Esophagus muscularis mucosa (tissue), 4 donors: ENCODE measurements at regions not wholly inside any gene's neighbourhood (a gene's known extent, or its start where the extent isn't known, plus 50 kb on each side); places are given as distances from the start of the nearest gene placed in this dataset.

Experiments
- DNase-seq: peaks from one replicate; pipeline ENCODE4 v3.0.0-alpha.2; 2017; ENCODE audit errors: extremely low spot score
- H3K27ac ChIP-seq, 4 donors: fragments of 200-600 bp; sonication (generic); replicated peaks in 1 of 4; 1 replicate in 3 of 4; 2 replicates in 1 of 4; pipeline ENCODE4 v1.5.1; 2016 to 2019; ENCODE audit warnings: mild to moderate bottlenecking in 1 of 4
- H3K27me3 ChIP-seq, 4 donors: fragments of 200-600 bp; sonication (generic); one replicate each; pipeline versions ENCODE4 v1.5.1 to v1.6.0; 2016 to 2019
- H3K36me3 ChIP-seq, 4 donors: fragments of 200-600 bp; sonication (generic); one replicate each; pipeline ENCODE4 v1.5.1; 2016 to 2019
- H3K4me1 ChIP-seq, 4 donors: fragments of 200-600 bp; sonication (generic); one replicate each; pipeline ENCODE4 v1.5.1; 2016 to 2019
- H3K4me3 ChIP-seq, 4 donors: fragments of 200-600 bp; sonication (generic); 1 replicate in 2 of 4; 2 replicates in 2 of 4; pipeline ENCODE4 v1.5.1; 2016 to 2019; ENCODE audit warnings: mild to moderate bottlenecking in 4 of 4, moderate library complexity in 1 of 4
- H3K9me3 ChIP-seq, 4 donors: fragments of 200-600 bp; sonication (generic); 1 replicate in 3 of 4; 2 replicates in 1 of 4; pipeline ENCODE4 v1.5.1; 2016 to 2019
- CTCF ChIP-seq, 3 experiments: fragments of 200-600 bp in 2 of 3; fragments of 450-650 bp in 1 of 3; sonication (generic) in 2 of 3; IDR thresholded peaks; one replicate each; pipeline ENCODE4 v1.5.1; 2017 to 2019; ENCODE audit warnings: antibody characterized with exemption in 3 of 3, mild to moderate bottlenecking in 2 of 3, moderate library complexity in 1 of 3
- EP300 ChIP-seq: sonication (generic); formaldehyde crosslinking; IDR thresholded peaks from one replicate; pipeline ENCODE4 v1.6.1; 2017; ENCODE audit warnings: antibody characterized with exemption
- POLR2A ChIP-seq: fragments of 450-650 bp; IDR thresholded peaks from one replicate; pipeline ENCODE4 v1.6.1; 2017; ENCODE audit warnings: antibody characterized with exemption, moderate library complexity, mild to moderate bottlenecking, low read depth
- POLR2AphosphoS5 ChIP-seq, 2 donors: sonication (generic); formaldehyde crosslinking; IDR thresholded peaks; one replicate each; pipeline ENCODE4 v1.6.1; 2017; ENCODE audit warnings: antibody characterized with exemption in 2 of 2
- WGBS: methylation state at CpG from one replicate; pipeline ENCODE4 v1.1.5; 2018; 5-methylcytosine and 5-hydroxymethylcytosine counted together
- intact Hi-C: fragments of 100-400 bp; cut with DNase I; formaldehyde crosslinking; loops from one replicate; pipeline ENCODE4 v1.15.1; 2023

DNA sequence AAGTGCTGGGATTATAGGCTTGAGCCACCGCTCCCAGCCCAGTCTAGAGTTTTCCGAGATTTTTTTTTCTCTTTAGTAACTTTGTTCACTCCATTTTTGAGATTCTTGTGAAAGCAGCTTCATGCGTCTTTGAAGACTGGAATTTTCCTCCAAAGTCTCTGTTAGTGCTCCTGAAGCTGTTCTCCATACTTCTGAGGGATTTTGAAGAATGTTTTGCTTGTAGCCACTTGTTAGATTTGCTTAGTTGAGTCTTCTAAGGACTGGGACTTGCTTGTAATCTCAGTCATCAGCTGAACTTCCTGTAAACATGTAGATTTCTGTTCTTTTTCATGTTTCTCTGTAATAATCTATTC is 234.3 kb downstream of the MYCN start:
- no peak overlapping the region for H3K27ac ChIP-seq
- DNase-seq: no peak
- H3K4me1 ChIP-seq: peaks cover 0 to 3% (median under 1%) of the 10 kb centered on the region in 4 donors
- intact Hi-C loops: no loop called here
- TF ChIP-seq POLR2AphosphoS5 (IDR thresholded peaks at IDR 0.05) (no peak), POLR2A (no peak), EP300 (no peak), CTCF (IDR thresholded peaks at IDR 0.05) (no peak)
- no peaks in the 10 kb centered on the region for H3K9me3 ChIP-seq
- H3K27me3 ChIP-seq: peaks cover 0 to 4% (median 0%) of the 10 kb centered on the region in 4 donors
- 82% methylated on average over 3 of the region's 3 CpGs for WGBS
- H3K36me3 ChIP-seq: no peaks in the 10 kb centered on the region
- H3K4me3 ChIP-seq: no peak overlapping the region

DNA sequence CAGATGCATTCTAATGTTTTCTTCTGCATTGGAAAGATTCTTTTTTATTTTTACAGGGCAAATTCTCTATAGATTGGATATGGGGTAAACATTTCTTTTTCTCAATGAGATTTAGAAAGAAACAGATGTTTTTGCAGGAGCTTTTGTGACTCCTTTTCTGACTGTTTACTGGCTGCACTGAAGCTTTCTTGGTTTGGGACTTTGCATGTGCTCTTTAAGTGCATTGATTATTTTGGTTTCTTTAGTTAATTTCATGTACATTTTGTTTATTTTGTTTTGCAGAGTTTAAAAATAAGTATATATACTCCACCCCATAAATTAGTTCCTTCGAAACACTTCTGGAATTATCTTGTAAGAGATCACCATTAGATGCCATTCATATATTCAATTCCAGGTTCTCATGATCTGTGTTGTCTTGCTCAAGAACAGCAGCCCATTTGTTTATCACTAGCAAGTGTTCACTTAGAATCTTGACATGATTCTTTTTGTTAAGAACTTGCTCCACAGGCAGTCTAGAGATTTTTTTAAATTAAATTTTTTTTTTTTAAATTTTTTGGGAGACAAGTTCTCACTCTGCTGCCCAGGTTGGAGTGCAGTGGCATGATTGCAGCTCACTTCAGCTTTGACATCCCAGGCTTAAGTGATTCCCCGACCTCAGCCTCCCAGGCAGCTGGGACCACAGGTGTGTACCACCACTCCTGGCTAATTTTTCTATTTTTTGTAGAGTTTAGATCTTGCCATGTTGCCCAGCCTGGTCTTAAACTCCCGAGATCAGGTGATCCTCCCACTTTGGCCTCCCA is 233.7 kb downstream of the MYCN start:
- 89% methylated on average over 3 of the region's 3 CpGs for WGBS
- Histone ChIP-seq H3K27ac (no peak overlapping the region), H3K4me1 (no peaks in the 10 kb centered on the region), H3K4me3 (no peak overlapping the region), H3K27me3 (peaks cover 0 to 4% (median 0%) of the 10 kb centered on the region in 4 donors), H3K9me3 (no peaks in the 10 kb centered on the region), H3K36me3 (no peaks in the 10 kb centered on the region)
- no peak for DNase-seq
- TF ChIP-seq CTCF (IDR thresholded peaks at IDR 0.05) (no peak), POLR2A (no peak), POLR2AphosphoS5 (IDR thresholded peaks at IDR 0.05) (no peak), EP300 (no peak)
- intact Hi-C loops: no loop called here

DNA sequence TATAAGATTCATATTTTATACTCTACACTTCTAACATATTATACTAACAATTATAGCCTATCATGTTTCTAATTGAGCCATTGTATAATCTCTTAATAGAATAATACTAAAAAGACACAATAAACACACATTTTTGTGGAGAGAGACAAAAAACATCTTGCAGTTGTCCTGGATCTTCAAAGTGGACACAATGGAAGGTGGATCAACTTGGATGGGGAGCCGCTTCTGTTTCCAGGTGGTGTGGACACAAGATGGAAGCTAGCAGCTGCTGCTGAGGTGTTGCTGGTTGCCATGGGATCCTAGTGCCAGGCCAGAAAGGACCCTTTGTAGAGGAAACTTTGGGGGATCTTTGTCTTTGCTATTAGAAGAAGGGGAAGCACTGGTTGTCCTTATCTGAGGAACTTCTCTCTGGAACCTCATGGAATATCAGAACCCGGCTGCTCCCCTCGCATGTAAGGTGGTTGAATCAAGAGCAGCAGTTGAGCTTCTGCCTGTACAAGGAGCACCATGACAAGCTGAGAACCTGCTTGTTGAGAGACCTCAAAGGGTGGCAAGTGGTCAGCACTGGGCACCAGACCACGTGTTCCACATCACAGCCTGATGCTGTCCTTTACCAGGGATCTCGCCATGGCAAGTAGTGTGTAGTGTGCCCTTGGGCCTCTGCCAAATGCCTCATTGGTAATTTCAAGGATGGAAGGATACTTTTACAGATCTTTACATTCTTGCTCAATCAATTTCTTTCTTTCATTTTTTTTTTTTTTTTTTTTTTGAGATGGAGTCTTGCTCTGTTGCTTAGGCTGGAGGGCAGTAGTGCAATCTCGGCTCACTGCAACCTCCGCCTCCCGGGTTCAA is 232.2 kb downstream of the MYCN start:
- WGBS: 94% methylated on average over 8 of the region's 8 CpGs
- H3K4me1 ChIP-seq: no peaks in the 10 kb centered on the region
- no peak for DNase-seq
- peaks cover 0 to 3% (median 0%) of the 10 kb centered on the region in 4 donors for H3K9me3 ChIP-seq
- no peaks in the 10 kb centered on the region for H3K36me3 ChIP-seq
- no peak overlapping the region for H3K4me3 ChIP-seq
- TF ChIP-seq CTCF (IDR thresholded peaks at IDR 0.05) (no peak), POLR2AphosphoS5 (IDR thresholded peaks at IDR 0.05) (no peak), POLR2A (no peak), EP300 (no peak)
- intact Hi-C loops: no loop called here
- no peak overlapping the region for H3K27ac ChIP-seq
- peaks cover 0 to 9% (median 0%) of the 10 kb centered on the region in 4 donors for H3K27me3 ChIP-seq

DNA sequence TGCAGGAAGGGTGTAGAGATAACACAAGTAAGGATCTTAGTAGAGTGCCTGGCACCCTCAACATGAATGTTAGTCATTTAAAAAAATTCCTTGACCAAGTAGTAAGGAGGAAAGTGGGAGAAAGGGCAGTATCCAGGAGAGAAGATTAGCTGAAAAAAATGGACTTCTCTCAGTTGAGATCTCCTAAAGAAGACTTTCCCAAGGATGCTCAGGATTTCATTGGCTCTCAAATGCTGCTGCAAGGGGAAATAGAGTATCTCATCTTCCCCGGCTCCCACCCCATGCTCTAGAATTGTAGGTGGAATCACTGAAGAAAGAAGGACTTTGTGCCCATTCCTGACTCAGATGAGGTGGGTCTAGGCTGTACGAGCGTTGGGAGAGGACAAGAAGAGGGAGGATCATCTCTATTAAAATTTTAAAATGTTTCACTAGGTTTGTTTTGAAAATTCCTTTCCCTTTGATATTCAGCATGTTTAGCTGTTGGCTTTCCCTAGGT is 231.1 kb downstream of the MYCN start:
- TF ChIP-seq POLR2A (no peak), EP300 (no peak), POLR2AphosphoS5 (IDR thresholded peaks at IDR 0.05) (no peak), CTCF (IDR thresholded peaks at IDR 0.05) (no peak)
- H3K4me3 ChIP-seq: no peak overlapping the region
- WGBS: 89% methylated on average over 3 of the region's 3 CpGs
- peaks cover 0 to 14% (median 0%) of the 10 kb centered on the region in 4 donors for H3K27me3 ChIP-seq
- no peaks in the 10 kb centered on the region for H3K4me1 ChIP-seq
- DNase-seq: peak; percentile 47
- intact Hi-C loops: no loop called here
- H3K27ac ChIP-seq: no peak overlapping the region
- H3K36me3 ChIP-seq: no peaks in the 10 kb centered on the region
- peaks cover 0 to 3% (median 0%) of the 10 kb centered on the region in 4 donors for H3K9me3 ChIP-seq
